Common myeloid progenitor, CD34-positive (primary cell): ENCODE measurements at regions not wholly inside any gene's neighbourhood (a gene's known extent, or its start where the extent isn't known, plus 50 kb on each side); places are given as distances from the start of the nearest gene placed in this dataset.
"Not testable (repeated sequence)": the region's sequence is repeated elsewhere in the genome, so short reads cannot be mapped to it uniquely, and the experiment has no call there.

Source experiments
- CTCF ChIA-PET: fragments of 350-600 bp; sonication (Branson Sonifier 250); formaldehyde crosslinking; loops from one replicate; lab custom pipeline; 2021; ENCODE audit warnings: antibody characterized with exemption; lab: Charles Lee
- POLR2A ChIA-PET: fragments of 350-600 bp; sonication (Branson Sonifier 250); formaldehyde crosslinking; loops from one replicate; lab custom pipeline; 2021; ENCODE audit warnings: antibody characterized with exemption; lab: Charles Lee
- DNase-seq, 3 donors: peaks; one replicate each; pipeline versions ENCODE4 v3.0.0 to v3.0.0-alpha.2; 2013
- H3K27ac ChIP-seq, 2 experiments: 1 replicate in 1 of 2; 2 replicates in 1 of 2; pipeline ENCODE4 v1.7.0; 2013; ENCODE audit warnings: inconsistent platforms in 2 of 2, low read length in 2 of 2, mild to moderate bottlenecking in 2 of 2, low read depth in 1 of 2, moderate library complexity in 1 of 2; ENCODE audit not compliant: severe bottlenecking in 2 of 2, insufficient read depth in 1 of 2, poor library complexity in 1 of 2
- H3K27me3 ChIP-seq, 5 experiments: replicated peaks in 2 of 5; 1 replicate in 3 of 5; 2 replicates in 2 of 5; pipeline versions ENCODE4 v1.6.1 to v1.7.0; 2013; ENCODE audit warnings: low read length in 4 of 5, mild to moderate bottlenecking in 2 of 5, moderate library complexity in 2 of 5, inconsistent platforms in 1 of 5; ENCODE audit not compliant: insufficient read depth in 5 of 5, control insufficient read depth in 4 of 5
- H3K36me3 ChIP-seq, 4 experiments: 1 replicate in 2 of 4; 2 replicates in 2 of 4; pipeline versions ENCODE4 v1.6.1 to v1.7.0; 2013; ENCODE audit warnings: low read length in 3 of 4, control low read depth in 1 of 4, mild to moderate bottlenecking in 1 of 4; ENCODE audit not compliant: control insufficient read depth in 4 of 4, insufficient read depth in 4 of 4
- H3K4me1 ChIP-seq, 4 experiments: 1 replicate in 3 of 4; 2 replicates in 1 of 4; pipeline versions ENCODE4 v1.6.1 to v1.7.1; 2013; ENCODE audit warnings: low read length in 3 of 4, mild to moderate bottlenecking in 3 of 4, control low read depth in 1 of 4, inconsistent platforms in 1 of 4, moderate library complexity in 1 of 4; ENCODE audit not compliant: control insufficient read depth in 4 of 4, insufficient read depth in 4 of 4; ENCODE audit errors: control extremely low read depth in 1 of 4
- H3K4me3 ChIP-seq, 7 experiments: 1 replicate in 4 of 7; 2 replicates in 3 of 7; pipeline versions ENCODE4 v1.5.1 to v1.7.0; 2013; ENCODE audit warnings: mild to moderate bottlenecking in 7 of 7, low read length in 6 of 7, moderate library complexity in 6 of 7, inconsistent platforms in 2 of 7, low read depth in 2 of 7, control low read depth in 1 of 7; ENCODE audit not compliant: insufficient read depth in 4 of 7, control insufficient read depth in 1 of 7; ENCODE audit errors: extremely low read depth in 1 of 7
- H3K9me3 ChIP-seq, 5 experiments: 1 replicate in 4 of 5; 2 replicates in 1 of 5; pipeline versions ENCODE4 v1.6.1 to v1.7.1; 2013; ENCODE audit warnings: low read length in 4 of 5, mild to moderate bottlenecking in 2 of 5, inconsistent platforms in 1 of 5, low read depth in 1 of 5, moderate library complexity in 1 of 5; ENCODE audit not compliant: control insufficient read depth in 4 of 5, insufficient read depth in 2 of 5; ENCODE audit errors: control extremely low read depth in 1 of 5
- WGBS: methylation state at CpG from one replicate; pipeline ENCODE4 v1.1.5; 2013; ENCODE audit not compliant: insufficient coverage; 5-methylcytosine and 5-hydroxymethylcytosine counted together

DNA sequence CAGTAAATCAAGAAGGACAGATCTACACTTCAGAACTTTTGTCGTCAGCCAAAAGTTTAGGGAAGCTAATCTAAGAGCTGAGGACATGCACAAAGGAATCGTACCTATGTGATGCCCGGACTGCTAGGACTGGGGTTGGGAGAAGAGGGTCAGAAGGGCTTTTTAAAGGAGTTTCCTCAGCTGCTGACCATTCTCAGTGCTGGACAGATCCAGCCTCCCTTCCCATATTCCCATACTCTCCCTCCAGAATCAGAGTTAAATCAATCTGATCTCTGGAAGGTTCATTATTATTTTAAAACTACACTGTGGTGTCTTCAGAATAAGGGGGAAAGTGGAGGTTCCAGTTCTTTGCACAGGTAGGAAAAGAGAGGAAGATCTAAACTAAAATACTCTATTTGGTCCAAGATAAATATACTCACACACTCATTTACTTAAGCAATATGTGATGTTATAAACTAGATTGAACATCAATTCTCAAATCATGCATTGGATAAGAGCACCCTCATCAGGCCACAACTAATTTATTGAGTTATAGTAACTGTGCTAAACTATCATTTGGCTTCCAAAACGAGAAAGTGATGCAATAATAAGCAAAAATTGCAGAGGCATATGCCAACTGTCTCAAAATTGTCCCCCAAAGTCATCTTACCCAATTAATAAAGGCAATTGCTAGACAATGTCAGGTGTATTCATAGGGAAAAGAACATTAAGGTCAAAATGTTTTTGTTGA is 124.7 kb downstream of the HNRNPD start:
- no peak for DNase-seq
- Histone ChIP-seq H3K27ac (no peak overlapping the region), H3K27me3 (no peaks in the 10 kb centered on the region), H3K9me3 (no peaks in the 10 kb centered on the region), H3K36me3 (no peaks in the 10 kb centered on the region), H3K4me3 (no peak overlapping the region), H3K4me1 (no peaks in the 10 kb centered on the region)
- ChIA-PET POLR2A (interaction anchor here (0.7 kb wide), 1 partner anchor 111 kb away, joined by 3 read pairs; no protein-coding TSS in a partner anchor), CTCF (no interaction called here)
- WGBS, result 68% methylated on average over 3 of the region's 4 CpGs

DNA sequence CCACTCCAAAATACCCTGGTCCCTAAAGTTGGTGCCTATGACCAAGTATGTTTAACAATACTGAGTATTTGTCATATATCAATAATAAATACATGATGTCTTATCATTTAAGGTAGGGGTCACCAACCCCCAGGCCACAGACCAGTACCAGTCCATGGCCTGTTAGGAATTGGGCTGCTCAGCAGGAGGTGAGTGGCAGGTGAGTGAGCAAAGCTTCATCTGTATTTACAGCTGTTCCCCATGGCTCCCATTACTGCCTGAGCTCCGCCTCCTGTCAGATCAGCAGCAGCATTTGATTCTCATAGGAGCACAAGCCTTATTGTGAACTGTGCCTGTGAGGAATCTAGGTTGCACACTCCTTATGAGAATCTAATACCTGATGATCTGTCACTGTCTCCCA is 126.2 kb downstream of the HNRNPD start:
- WGBS, result no CpG with 5 or more reads among the region's 1 CpG
- Histone ChIP-seq H3K9me3 (no peaks in the 10 kb centered on the region), H3K4me3 (no peak overlapping the region), H3K36me3 (no peaks in the 10 kb centered on the region), H3K4me1 (peaks cover 0 to 3% (median 0%) of the 10 kb centered on the region in 4 experiments), H3K27ac (no peak overlapping the region), H3K27me3 (no peaks in the 10 kb centered on the region)
- POLR2A ChIA-PET, result no interaction called here
- CTCF ChIA-PET, result interaction anchor here (1.2 kb wide), 1 partner anchor 21 kb away, joined by 3 read pairs; no protein-coding TSS in a partner anchor
- no peak for DNase-seq

DNA sequence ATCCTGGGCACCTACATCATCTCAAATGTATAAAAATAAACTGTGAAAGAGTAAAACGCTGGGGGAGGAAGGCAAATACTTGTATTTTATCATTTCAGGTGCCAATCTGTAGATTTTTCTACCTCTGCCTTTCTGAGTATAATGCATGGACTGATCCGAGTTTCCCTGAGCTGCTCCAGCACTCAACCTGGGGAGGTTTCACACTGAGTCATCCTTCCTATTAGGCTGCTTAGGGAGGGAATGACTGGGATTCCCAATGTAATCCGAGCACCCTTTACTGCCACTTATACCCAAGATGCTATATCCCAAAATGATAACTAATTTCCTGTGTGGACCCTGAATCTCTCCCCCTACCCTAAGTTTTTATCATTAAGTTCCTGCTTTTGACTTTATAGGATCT is 126.6 kb downstream of the HNRNPD start:
- ChIA-PET CTCF (interaction anchor here (1.2 kb wide), 1 partner anchor 22 kb away, joined by 3 read pairs; no protein-coding TSS in a partner anchor), POLR2A (no interaction called here)
- H3K27me3 ChIP-seq, result no peaks in the 10 kb centered on the region
- H3K36me3 ChIP-seq, result no peaks in the 10 kb centered on the region
- DNase-seq, result no peak
- H3K4me1 ChIP-seq, result peaks cover 0 to 3% (median 0%) of the 10 kb centered on the region in 4 experiments
- no peak overlapping the region for H3K27ac ChIP-seq
- 100% methylated on average over 3 of the region's 3 CpGs for WGBS
- H3K9me3 ChIP-seq, result no peaks in the 10 kb centered on the region
- no peak overlapping the region for H3K4me3 ChIP-seq

DNA sequence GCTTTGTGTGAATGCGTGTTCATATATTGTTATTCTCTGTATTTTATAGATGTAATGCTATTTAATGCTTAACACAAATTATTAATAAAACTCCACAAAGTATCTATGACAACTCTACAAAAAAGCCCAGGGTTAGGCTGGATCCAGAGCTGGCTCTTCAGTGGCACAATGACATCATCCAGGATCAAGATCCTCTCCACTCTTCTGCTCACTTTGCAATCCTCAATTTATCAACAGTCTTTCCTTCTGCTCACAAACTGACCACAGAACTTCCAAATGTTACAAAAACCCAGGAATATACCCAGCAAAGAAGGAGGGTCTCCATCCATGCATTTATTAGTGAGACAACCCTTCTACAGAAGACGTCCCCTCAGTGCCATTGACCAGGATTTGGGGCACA is 132.3 kb downstream of the HNRNPD start:
- peaks cover 0 to 3% (median 0%) of the 10 kb centered on the region in 4 experiments for H3K4me1 ChIP-seq
- DNase-seq, result no peak
- no peaks in the 10 kb centered on the region for H3K27me3 ChIP-seq
- no peaks in the 10 kb centered on the region for H3K36me3 ChIP-seq
- 100% methylated on average over 1 of the region's 2 CpGs for WGBS
- H3K27ac ChIP-seq, result no peak overlapping the region
- no peak overlapping the region for H3K4me3 ChIP-seq
- POLR2A ChIA-PET, result interaction anchor here (0.7 kb wide), 1 partner anchor 696 kb away, joined by 5 read pairs; no protein-coding TSS in a partner anchor
- CTCF ChIA-PET, result no interaction called here
- no peaks in the 10 kb centered on the region for H3K9me3 ChIP-seq

DNA sequence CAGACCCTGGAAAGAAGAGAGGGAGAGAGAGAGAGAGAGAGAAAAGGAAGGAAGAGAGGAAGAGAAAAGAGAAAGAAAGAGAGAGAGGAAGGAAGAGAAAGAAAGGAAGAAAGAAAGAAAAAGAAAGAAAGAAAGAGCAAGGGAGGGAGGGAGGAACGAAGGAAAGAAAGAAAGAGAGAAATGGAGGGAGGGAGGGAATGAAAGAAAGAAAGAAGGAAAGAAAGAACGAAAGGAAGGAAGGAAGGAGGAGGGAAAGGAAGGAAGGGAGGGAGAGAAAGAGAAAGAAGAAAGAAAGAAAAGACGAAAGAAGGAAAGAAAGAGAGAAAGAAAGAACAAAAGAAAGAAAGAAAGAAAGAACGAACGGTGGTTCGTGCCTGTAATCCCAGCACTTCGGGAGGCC is 133.4 kb downstream of the HNRNPD start:
- Histone ChIP-seq H3K36me3 (no peaks in the 10 kb centered on the region), H3K27ac (no peak overlapping the region), H3K4me1 (peaks cover 0 to 3% (median 0%) of the 10 kb centered on the region in 4 experiments), H3K9me3 (no peaks in the 10 kb centered on the region), H3K27me3 (no peaks in the 10 kb centered on the region), H3K4me3 (no peak overlapping the region)
- WGBS, result over 99% methylated on average over 7 of the region's 7 CpGs
- ChIA-PET POLR2A (no interaction called here), CTCF (no interaction called here)
- DNase-seq, result no peak

DNA sequence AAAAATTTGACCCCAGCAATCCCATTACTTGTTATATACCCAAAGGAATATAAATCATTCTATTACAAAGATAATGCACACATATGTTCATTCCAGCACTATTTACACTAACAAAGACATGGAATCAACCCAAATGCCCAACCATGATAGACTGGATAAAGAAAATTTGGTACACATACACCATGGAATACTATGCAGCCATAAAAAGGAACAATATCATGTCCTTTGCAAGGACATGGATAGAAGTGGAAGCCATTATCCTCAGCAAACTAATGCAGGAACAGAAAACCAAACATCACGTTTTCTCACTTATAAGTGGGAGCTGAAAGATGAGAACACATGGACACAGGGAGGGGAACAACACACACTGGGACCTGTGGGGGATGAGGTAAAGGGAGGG is 136.6 kb downstream of the HNRNPD start:
- H3K9me3 ChIP-seq, H3K27ac ChIP-seq, H3K4me3 ChIP-seq, POLR2A ChIA-PET, H3K27me3 ChIP-seq, DNase-seq, CTCF ChIA-PET, H3K36me3 ChIP-seq, H3K4me1 ChIP-seq: not testable (repeated sequence)
- WGBS, result 100% methylated on average over 1 of the region's 1 CpG

DNA sequence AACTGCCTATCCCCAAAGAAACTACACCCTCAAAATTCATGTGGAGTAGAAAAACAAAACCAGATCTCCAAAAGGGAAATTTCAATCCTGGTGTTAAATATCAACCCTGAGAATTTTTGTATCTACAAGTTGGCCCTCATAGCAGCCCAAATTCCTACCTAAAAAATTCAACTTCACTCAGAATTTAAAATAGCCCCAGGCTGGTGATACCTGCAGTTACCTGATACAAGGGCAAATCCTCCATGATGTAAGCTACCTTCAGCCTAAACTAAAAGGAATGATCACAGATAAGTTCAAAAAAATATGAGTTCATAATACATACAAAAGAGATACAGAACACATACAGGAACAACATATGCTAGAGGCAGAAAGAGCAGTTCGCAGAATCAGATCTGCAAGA is 138.4 kb downstream of the HNRNPD start:
- Histone ChIP-seq H3K27ac (no peak overlapping the region), H3K9me3 (no peaks in the 10 kb centered on the region), H3K36me3 (no peaks in the 10 kb centered on the region), H3K27me3 (no peaks in the 10 kb centered on the region), H3K4me1 (no peaks in the 10 kb centered on the region), H3K4me3 (no peak overlapping the region)
- no CpG with 5 or more reads among the region's 1 CpG for WGBS
- no peak for DNase-seq
- ChIA-PET POLR2A (no interaction called here), CTCF (no interaction called here)
